Epithelial cell of proximal tubule (primary cell): ENCODE measurements at regions not wholly inside any gene's neighbourhood (a gene's known extent, or its start where the extent isn't known, plus 50 kb on each side); places are given as distances from the start of the nearest gene placed in this dataset.
"Not testable (repeated sequence)": the region's sequence is repeated elsewhere in the genome, so short reads cannot be mapped to it uniquely, and the experiment has no call there.

Source experiments
- DNase-seq: peaks from one replicate; pipeline ENCODE4 v3.0.0-alpha.2; 2011; ENCODE audit warnings: low read depth
- H3K4me3 ChIP-seq: 2 replicates; pipeline ENCODE4 v1.5.1; 2011; ENCODE audit warnings: low read depth, mild to moderate bottlenecking, low read length
- TF ChIP-seq, protein P1 (sequence below): conservative IDR thresholded peaks from 2 replicates; pipeline ENCODE4 v1.5.1; 2012; ENCODE audit warnings: low read depth, mild to moderate bottlenecking, low read length

DNA sequence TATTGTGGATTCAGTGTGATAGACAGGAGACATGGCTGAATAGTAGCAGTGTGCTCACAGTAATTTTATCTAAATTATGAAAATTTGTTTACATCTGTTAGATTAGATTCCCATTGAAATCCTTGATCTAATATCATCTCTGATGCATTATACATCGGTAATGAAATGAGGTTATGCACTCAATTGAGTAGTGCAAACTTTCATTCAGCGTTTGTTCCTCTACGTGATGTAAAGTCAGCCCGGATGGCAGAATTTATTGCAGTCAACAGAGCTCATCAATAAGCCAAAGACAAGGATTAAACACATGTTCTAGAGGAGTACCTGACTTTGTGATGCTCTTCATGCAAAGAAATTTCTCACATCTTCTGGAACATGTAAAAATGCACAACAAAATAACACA, 549.2 kb downstream of the GOLGA6L6 start:
- DNase-seq, result no peak
- TF ChIP-seq, protein P1, sequence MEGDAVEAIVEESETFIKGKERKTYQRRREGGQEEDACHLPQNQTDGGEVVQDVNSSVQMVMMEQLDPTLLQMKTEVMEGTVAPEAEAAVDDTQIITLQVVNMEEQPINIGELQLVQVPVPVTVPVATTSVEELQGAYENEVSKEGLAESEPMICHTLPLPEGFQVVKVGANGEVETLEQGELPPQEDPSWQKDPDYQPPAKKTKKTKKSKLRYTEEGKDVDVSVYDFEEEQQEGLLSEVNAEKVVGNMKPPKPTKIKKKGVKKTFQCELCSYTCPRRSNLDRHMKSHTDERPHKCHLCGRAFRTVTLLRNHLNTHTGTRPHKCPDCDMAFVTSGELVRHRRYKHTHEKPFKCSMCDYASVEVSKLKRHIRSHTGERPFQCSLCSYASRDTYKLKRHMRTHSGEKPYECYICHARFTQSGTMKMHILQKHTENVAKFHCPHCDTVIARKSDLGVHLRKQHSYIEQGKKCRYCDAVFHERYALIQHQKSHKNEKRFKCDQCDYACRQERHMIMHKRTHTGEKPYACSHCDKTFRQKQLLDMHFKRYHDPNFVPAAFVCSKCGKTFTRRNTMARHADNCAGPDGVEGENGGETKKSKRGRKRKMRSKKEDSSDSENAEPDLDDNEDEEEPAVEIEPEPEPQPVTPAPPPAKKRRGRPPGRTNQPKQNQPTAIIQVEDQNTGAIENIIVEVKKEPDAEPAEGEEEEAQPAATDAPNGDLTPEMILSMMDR, result no peak
- no peak overlapping the region for H3K4me3 ChIP-seq

DNA sequence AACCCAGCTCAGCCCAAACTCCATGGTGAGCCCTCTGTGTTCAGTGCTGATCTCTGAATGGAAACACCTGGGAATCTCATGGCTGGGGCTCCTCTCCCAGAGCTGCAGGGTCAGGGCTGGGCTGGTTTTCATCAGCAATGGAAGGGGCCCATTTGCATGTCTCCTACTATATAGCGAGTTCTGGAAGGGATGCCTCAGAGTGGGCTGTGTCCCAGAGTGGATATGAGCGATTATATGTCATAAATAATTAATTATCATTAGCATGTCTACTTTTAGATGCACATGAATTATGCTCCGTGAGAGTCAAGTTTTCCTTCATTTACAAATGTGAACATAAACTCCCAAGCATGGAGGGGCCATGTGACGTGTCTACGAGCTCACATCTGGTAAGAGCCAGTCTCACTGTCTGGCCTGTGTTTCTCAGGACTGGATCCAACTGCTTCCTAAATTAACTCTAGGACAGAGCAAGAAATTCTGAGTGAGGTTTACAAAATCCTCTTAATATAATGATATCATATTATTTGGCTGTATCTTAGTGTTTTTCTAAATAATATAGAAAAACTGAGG, 553.4 kb downstream of the GOLGA6L6 start:
- no peak for DNase-seq
- H3K4me3 ChIP-seq, result no peak overlapping the region
- TF ChIP-seq, protein P1, result no peak

GRCh38 chr15:19987389-19988048, 554.1 kb downstream of the GOLGA6L6 start:
- no peak overlapping the region for H3K4me3 ChIP-seq
- no peak for DNase-seq
- TF ChIP-seq, protein P1, result peak; percentile 19

- DNase-seq, result no peak
- TF ChIP-seq, protein P1, result no peak
- no peak overlapping the region for H3K4me3 ChIP-seq
Measured at GRCh38 chr15:19984101-19984500, 557.5 kb downstream of the GOLGA6L6 start.

DNA sequence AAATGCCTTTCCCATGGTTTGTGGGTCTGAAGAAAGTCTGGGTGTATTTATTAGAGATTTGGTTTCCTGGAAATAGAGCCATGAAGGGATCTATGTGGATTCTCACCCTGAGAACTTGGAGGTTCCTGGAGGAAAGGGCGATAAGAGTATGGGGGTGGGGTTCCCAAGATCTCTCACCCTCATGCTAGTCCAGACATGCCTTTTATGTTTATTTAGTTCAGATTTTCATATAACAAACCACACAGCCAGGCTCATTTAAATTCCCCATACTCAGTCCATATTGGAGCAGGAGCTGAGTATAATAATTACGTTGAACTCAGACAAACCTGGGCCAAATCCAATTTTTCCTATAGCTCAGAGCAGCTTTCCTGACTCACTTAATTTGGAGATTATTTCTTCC, 566.6 kb downstream of the GOLGA6L6 start:
- no peak for DNase-seq
- TF ChIP-seq, protein P1, result no peak
- no peak overlapping the region for H3K4me3 ChIP-seq

GRCh38 chr15:19973718-19974117, 567.9 kb downstream of the GOLGA6L6 start:
- H3K4me3 ChIP-seq, result no peak overlapping the region
- DNase-seq, result no peak
- TF ChIP-seq, protein P1, result no peak

DNA sequence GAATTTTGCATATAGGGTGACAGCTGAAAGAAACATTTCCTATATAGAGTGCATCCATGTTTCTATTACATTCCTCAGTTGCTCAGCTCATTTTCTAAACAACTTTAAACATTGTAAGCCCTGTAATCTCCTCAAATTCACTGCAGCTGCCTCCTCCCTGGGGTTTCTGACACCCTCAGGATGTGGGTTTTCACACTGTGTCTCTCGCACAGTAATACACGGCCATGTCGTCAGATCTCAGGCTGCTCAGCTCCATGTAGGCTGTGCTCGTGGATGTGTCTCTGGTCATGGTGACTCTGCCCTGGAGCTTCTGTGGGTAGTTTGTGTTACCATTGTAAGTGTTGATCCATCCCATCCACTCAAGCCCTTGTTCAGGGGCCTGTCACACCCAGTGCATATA, 569.0 kb downstream of the GOLGA6L6 start:
- not testable (repeated sequence) for H3K4me3 ChIP-seq

GRCh38 chr15:19965574-19965973, 576.0 kb downstream of the GOLGA6L6 start:
- H3K4me3 ChIP-seq, DNase-seq: not testable (repeated sequence)

More for the DNA sequence above, 569.0 kb downstream of the GOLGA6L6 start:
- DNase-seq, result not testable (repeated sequence)

DNA sequence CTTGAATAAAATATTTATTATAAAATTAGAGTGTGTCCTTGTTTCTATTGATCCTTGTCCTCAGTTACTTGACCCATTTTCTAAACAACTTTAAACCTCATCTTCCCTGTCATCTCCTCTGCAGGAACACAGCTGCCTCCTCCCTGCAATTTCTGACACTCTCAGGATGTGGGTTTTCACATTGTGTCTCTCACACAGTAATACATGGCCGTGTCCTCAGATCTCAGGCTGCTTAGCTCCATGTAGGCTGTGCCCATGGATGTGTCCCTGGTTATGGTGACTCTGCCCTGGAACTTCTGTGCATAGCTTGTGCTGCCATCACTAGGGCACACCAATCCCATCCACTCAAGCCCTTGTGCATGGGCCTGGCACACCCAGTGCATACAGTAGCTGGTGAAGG, 577.1 kb downstream of the GOLGA6L6 start:
- not testable (repeated sequence) for DNase-seq

More for the DNA sequence above, 577.1 kb downstream of the GOLGA6L6 start:
- not testable (repeated sequence) for H3K4me3 ChIP-seq
